ENCODE measurements at regions not wholly inside any gene's neighbourhood (a gene's known extent, or its start where the extent isn't known, plus 50 kb on each side); places are given as distances from the start of the nearest gene placed in this dataset.
"Not testable (repeated sequence)": the region's sequence is repeated elsewhere in the genome, so short reads cannot be mapped to it uniquely, and the experiment has no call there.

GRCh38 chrX:125422986-125423385, 103.3 kb downstream of the TEX13C start:
- no peak overlapping the region for H3K4me3 ChIP-seq (replicated peaks in 1 of 2; ENCODE audit: low read depth in 2 of 2, low read length in 2 of 2)
- DNase-seq (ENCODE audit: low read depth in 2 of 2) = no peak
- no peak for TF ChIP-seq CTCF (IDR thresholded peaks at IDR 0.05; ENCODE audit: low read depth, low read length)

GRCh38 chrX:125424536-125424935, 104.9 kb downstream of the TEX13C start:
- no peak for DNase-seq (ENCODE audit: low read depth in 2 of 2)
- H3K4me3 ChIP-seq (replicated peaks in 1 of 2; ENCODE audit: low read depth in 2 of 2, low read length in 2 of 2) = no peak overlapping the region
- no peak for TF ChIP-seq CTCF (IDR thresholded peaks at IDR 0.05; ENCODE audit: low read depth, low read length)

GRCh38 chrX:125436855-125437254, 117.2 kb downstream of the TEX13C start:
- TF ChIP-seq CTCF (IDR thresholded peaks at IDR 0.05; ENCODE audit: low read depth, low read length) = peak; percentile 39
- DNase-seq (ENCODE audit: low read depth in 2 of 2) = peak; percentile 0 to 59
- H3K4me3 ChIP-seq (replicated peaks in 1 of 2; ENCODE audit: low read depth in 2 of 2, low read length in 2 of 2) = no peak overlapping the region

- no peak for TF ChIP-seq CTCF (IDR thresholded peaks at IDR 0.05; ENCODE audit: low read depth, low read length)
- no peak overlapping the region for H3K4me3 ChIP-seq (replicated peaks in 1 of 2; ENCODE audit: low read depth in 2 of 2, low read length in 2 of 2)
- peak in 1 of 2 donors; percentile 34 for DNase-seq (ENCODE audit: low read depth in 2 of 2)
Measured at GRCh38 chrX:125439194-125439849, 119.7 kb downstream of the TEX13C start.

- DNase-seq (ENCODE audit: low read depth in 2 of 2) = peak in 1 of 2 donors; percentile 9
- no peak for TF ChIP-seq CTCF (IDR thresholded peaks at IDR 0.05; ENCODE audit: low read depth, low read length)
Measured at GRCh38 chrX:125444659-125445058, 125.0 kb downstream of the TEX13C start.

GRCh38 chrX:125475482-125475881, 155.8 kb downstream of the TEX13C start:
- TF ChIP-seq CTCF (IDR thresholded peaks at IDR 0.05; ENCODE audit: low read depth, low read length) = no peak
- no peak for DNase-seq (ENCODE audit: low read depth in 2 of 2)

More at GRCh38 chrX:125444659-125445058, 125.0 kb downstream of the TEX13C start:
- no peak overlapping the region for H3K4me3 ChIP-seq (replicated peaks in 1 of 2; ENCODE audit: low read depth in 2 of 2, low read length in 2 of 2)

GRCh38 chrX:125492439-125492838, 172.8 kb downstream of the TEX13C start:
- H3K4me3 ChIP-seq (replicated peaks in 1 of 2; ENCODE audit: low read depth in 2 of 2, low read length in 2 of 2) = no peak overlapping the region
- DNase-seq (ENCODE audit: low read depth in 2 of 2) = peak in 1 of 2 donors; percentile 0
- TF ChIP-seq CTCF (IDR thresholded peaks at IDR 0.05; ENCODE audit: low read depth, low read length) = no peak

More at GRCh38 chrX:125475482-125475881, 155.8 kb downstream of the TEX13C start:
- no peak overlapping the region for H3K4me3 ChIP-seq (replicated peaks in 1 of 2; ENCODE audit: low read depth in 2 of 2, low read length in 2 of 2)

- DNase-seq (ENCODE audit: low read depth in 2 of 2) = peak in 1 of 2 donors; percentile 21
- H3K4me3 ChIP-seq (replicated peaks in 1 of 2; ENCODE audit: low read depth in 2 of 2, low read length in 2 of 2) = not testable (repeated sequence)
Measured at GRCh38 chrX:125493004-125493403, 173.3 kb downstream of the TEX13C start.

Measured in cardiac fibroblast (primary cell).